GM12891 (cell line): ENCODE measurements at regions not wholly inside any gene's neighbourhood (a gene's known extent, or its start where the extent isn't known, plus 50 kb on each side); places are given as distances from the start of the nearest gene placed in this dataset.

Source experiments
- POLR2A ChIP-seq: IDR thresholded peaks from 2 replicates; pipeline ENCODE4 v1.6.1; 2011; ENCODE audit warnings: low read depth, low read length, control low read depth
- POLR2AphosphoS5 ChIP-seq: IDR thresholded peaks from 2 replicates; pipeline ENCODE4 v1.6.1; 2011; ENCODE audit warnings: low read depth, low read length, control low read depth

- TF ChIP-seq POLR2A, result no peak
- TF ChIP-seq POLR2AphosphoS5, result no peak
These were observed 98.4 kb downstream of the EFNB1 start for GRCh38 chrX:68927178-68927577.
